DND-41 (cell line): ENCODE measurements at regions not wholly inside any gene's neighbourhood (a gene's known extent, or its start where the extent isn't known, plus 50 kb on each side); places are given as distances from the start of the nearest gene placed in this dataset.

Source experiments
- ATAC-seq: fragments of 200-7000 bp; cut with Tn5 transposase; 3 replicates; pipeline ENCODE4 v1.9.1; 2021; ENCODE audit warnings: low read depth; ENCODE audit not compliant: insufficient read depth
- DNase-seq: peaks from one replicate; pipeline ENCODE4 v3.0.0-alpha.2; 2020
- H2AFZ ChIP-seq: 2 replicates; pipeline ENCODE4 v1.6.0; 2012; ENCODE audit warnings: low read depth, low read length
- H3K27ac ChIP-seq: 2 replicates; pipeline ENCODE4 v1.5.1; 2012; ENCODE audit warnings: low read length, inconsistent platforms
- H3K27me3 ChIP-seq: fragments of 200-600 bp; sonication (generic); 2 replicates; pipeline ENCODE4 v1.6.0; 2012; ENCODE audit warnings: low read length, mild to moderate bottlenecking, inconsistent platforms; ENCODE audit not compliant: insufficient read depth, poor library complexity
- H3K36me3 ChIP-seq: 2 replicates; pipeline ENCODE4 v1.5.1; 2012; ENCODE audit warnings: low read length, inconsistent platforms; ENCODE audit not compliant: insufficient read depth
- H3K4me1 ChIP-seq: 2 replicates; pipeline ENCODE4 v1.5.1; 2012; ENCODE audit warnings: mild to moderate bottlenecking, low read length; ENCODE audit not compliant: insufficient read depth
- H3K4me2 ChIP-seq: 2 replicates; pipeline ENCODE4 v1.6.0; 2012; ENCODE audit warnings: mild to moderate bottlenecking, moderate library complexity, low read length, inconsistent platforms; ENCODE audit not compliant: insufficient read depth
- H3K4me3 ChIP-seq, 2 experiments: fragments of 200-600 bp in 1 of 2; shearing (Covaris generic) in 1 of 2; 2 replicates each; pipeline ENCODE4 v1.5.1; 2012 to 2016; ENCODE audit warnings: inconsistent platforms in 2 of 2, low read length in 2 of 2, mild to moderate bottlenecking in 2 of 2, low read depth in 1 of 2, moderate library complexity in 1 of 2
- H3K79me2 ChIP-seq: 2 replicates; pipeline ENCODE4 v1.6.0; 2012; ENCODE audit warnings: low read length, inconsistent platforms; ENCODE audit not compliant: insufficient read depth
- H3K9ac ChIP-seq: 2 replicates; pipeline ENCODE4 v1.6.0; 2012; ENCODE audit warnings: low read depth, mild to moderate bottlenecking, inconsistent platforms, low read length, moderate library complexity
- H3K9me3 ChIP-seq: 2 replicates; pipeline ENCODE4 v1.5.1; 2012; ENCODE audit warnings: low read length, moderate library complexity, mild to moderate bottlenecking, inconsistent platforms; ENCODE audit not compliant: insufficient read depth, severe bottlenecking
- H4K20me1 ChIP-seq: 2 replicates; pipeline ENCODE4 v1.6.0; 2012; ENCODE audit warnings: low read length; ENCODE audit not compliant: insufficient read depth
- EZH2 ChIP-seq: IDR thresholded peaks from 3 replicates; pipeline ENCODE4 v1.6.1; 2012; ENCODE audit warnings: borderline replicate concordance, low read depth, mild to moderate bottlenecking, moderate library complexity, low read length, inconsistent platforms; ENCODE audit not compliant: severe bottlenecking
- TF ChIP-seq, protein P1 (sequence below): IDR thresholded peaks from 2 replicates; pipeline ENCODE4 v1.5.1; 2012; ENCODE audit warnings: borderline replicate concordance, low read length, moderate library complexity, mild to moderate bottlenecking; ENCODE audit not compliant: poor library complexity, severe bottlenecking; ENCODE audit errors: extremely low read depth

DNA sequence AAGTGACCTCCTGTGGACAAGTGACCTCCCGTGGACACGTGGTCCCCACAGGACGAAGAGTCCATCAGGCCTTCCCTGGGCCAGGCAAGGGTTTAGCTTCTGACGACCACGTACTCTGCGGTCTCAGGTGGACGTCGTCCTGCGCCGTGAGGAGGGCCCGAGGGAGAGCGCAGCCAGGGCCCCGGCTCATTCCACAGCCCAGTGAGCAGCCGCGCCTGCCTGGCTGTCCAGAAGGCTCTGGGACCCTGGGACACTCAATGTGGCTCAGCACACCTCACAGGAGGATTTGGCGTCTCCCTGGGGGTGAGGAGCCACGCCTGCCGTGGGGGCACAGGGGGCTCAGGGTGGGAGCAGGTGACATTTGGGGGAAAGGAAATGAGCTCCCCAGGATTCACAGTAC lies 64.4 kb upstream of the CFAP46 start:
- no peak overlapping the region for H3K27ac ChIP-seq
- no peaks in the 10 kb centered on the region for H3K9me3 ChIP-seq
- ATAC-seq (no peak), DNase-seq (no peak)
- no peaks in the 10 kb centered on the region; the same call in 1 of the 2 replicates for H4K20me1 ChIP-seq
- TF ChIP-seq EZH2: no peak
- TF ChIP-seq, protein P1, sequence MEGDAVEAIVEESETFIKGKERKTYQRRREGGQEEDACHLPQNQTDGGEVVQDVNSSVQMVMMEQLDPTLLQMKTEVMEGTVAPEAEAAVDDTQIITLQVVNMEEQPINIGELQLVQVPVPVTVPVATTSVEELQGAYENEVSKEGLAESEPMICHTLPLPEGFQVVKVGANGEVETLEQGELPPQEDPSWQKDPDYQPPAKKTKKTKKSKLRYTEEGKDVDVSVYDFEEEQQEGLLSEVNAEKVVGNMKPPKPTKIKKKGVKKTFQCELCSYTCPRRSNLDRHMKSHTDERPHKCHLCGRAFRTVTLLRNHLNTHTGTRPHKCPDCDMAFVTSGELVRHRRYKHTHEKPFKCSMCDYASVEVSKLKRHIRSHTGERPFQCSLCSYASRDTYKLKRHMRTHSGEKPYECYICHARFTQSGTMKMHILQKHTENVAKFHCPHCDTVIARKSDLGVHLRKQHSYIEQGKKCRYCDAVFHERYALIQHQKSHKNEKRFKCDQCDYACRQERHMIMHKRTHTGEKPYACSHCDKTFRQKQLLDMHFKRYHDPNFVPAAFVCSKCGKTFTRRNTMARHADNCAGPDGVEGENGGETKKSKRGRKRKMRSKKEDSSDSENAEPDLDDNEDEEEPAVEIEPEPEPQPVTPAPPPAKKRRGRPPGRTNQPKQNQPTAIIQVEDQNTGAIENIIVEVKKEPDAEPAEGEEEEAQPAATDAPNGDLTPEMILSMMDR: no peak
- no peak overlapping the region for H3K4me2 ChIP-seq
- peaks cover 6% of the 10 kb centered on the region for H3K27me3 ChIP-seq
- no peak overlapping the region for H3K9ac ChIP-seq
- H2AFZ ChIP-seq: no peak overlapping the region
- H3K36me3 ChIP-seq: no peaks in the 10 kb centered on the region
- H3K79me2 ChIP-seq: no peaks in the 10 kb centered on the region
- no peaks in the 10 kb centered on the region for H3K4me1 ChIP-seq
- no peak overlapping the region for H3K4me3 ChIP-seq

DNA sequence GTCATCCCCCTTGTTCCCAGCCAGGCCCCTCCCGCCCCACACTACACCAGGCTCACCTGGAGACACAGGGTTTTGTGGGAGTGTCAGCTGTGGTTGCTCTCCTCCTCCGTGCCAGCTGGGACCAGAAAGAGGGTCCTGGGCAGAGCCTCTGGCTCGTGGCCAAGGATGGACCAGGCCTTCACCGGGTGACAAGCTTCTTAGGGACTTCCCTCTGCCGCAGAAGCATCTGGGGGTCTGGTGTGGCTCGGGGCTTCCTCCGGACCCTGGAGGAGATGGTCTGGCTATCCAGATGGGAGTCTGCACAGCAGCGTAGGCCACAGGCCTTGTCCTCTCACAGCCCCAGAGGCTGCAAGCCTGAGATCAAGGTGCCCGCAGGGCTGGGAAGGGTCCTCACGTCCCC lies 63.8 kb upstream of the CFAP46 start:
- no peak overlapping the region for H3K4me2 ChIP-seq

DNA sequence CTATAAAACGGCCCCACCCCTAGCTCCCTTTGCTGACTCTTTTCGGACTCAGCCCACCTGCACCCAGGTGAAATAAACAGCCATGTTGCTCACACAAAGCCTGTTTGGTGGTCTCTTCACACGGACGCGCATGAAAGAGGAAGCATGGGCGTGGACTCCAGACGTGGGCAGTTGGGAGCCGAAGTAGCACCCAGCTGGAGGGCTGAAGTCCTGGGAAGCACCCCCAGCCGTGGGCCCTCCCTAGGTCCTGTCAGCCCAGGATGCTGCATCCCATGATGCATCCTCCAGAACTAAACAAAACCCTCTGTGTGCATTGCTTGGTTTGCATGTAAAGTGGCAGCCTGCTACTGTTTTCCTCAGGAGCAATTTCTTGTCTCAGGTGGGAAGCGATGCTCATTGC lies 62.1 kb upstream of the CFAP46 start:
- DNase-seq: no peak
- H3K36me3 ChIP-seq: no peaks in the 10 kb centered on the region
- H3K9me3 ChIP-seq: no peaks in the 10 kb centered on the region
- no peak for ATAC-seq
- H3K9ac ChIP-seq: no peak overlapping the region
- no peak overlapping the region for H2AFZ ChIP-seq
- no peak for TF ChIP-seq EZH2
- TF ChIP-seq, protein P1: no peak
- H3K79me2 ChIP-seq: no peaks in the 10 kb centered on the region
- H3K27me3 ChIP-seq: peaks cover 6% of the 10 kb centered on the region
- H4K20me1 ChIP-seq: no peaks in the 10 kb centered on the region; the same call in 1 of the 2 replicates
- no peak overlapping the region for H3K4me2 ChIP-seq
- H3K4me1 ChIP-seq: no peaks in the 10 kb centered on the region
- H3K4me3 ChIP-seq: no peak overlapping the region
- H3K27ac ChIP-seq: no peak overlapping the region

More for the DNA sequence above, 63.8 kb upstream of the CFAP46 start:
- no peak overlapping the region for H3K4me3 ChIP-seq
- TF ChIP-seq, protein P1: no peak
- TF ChIP-seq EZH2: no peak
- no peaks in the 10 kb centered on the region for H3K4me1 ChIP-seq
- no peaks in the 10 kb centered on the region for H3K9me3 ChIP-seq
- H2AFZ ChIP-seq: no peak overlapping the region
- ATAC-seq (no peak), DNase-seq (no peak)
- H3K9ac ChIP-seq: no peak overlapping the region
- H3K36me3 ChIP-seq: no peaks in the 10 kb centered on the region
- no peak overlapping the region for H3K27ac ChIP-seq
- H3K27me3 ChIP-seq: peaks cover 6% of the 10 kb centered on the region
- H3K79me2 ChIP-seq: no peaks in the 10 kb centered on the region
- no peaks in the 10 kb centered on the region; the same call in 1 of the 2 replicates for H4K20me1 ChIP-seq

DNA sequence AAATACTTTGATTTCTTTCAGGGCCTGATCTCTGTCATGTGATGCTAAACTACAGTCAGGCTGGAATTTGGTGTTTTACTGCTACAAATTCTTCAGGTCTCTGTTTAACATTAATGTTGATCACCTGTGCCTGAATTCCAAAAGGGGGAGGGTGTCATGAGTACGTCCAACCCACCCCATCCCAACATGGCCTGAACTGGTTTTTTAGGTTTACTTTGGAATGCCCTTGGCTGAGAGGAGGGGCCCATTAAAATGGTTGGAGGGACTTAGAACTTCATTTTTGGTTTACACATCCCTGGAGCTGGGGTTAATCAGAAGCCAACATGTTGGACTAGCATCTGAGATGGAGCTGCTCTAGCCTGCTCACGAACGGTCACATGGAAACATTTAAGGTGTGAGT lies 60.8 kb upstream of the CFAP46 start:
- TF ChIP-seq EZH2: no peak
- TF ChIP-seq, protein P1: no peak
- peaks cover 6% of the 10 kb centered on the region for H3K27me3 ChIP-seq
- no peak for DNase-seq

More for the DNA sequence above, 60.8 kb upstream of the CFAP46 start:
- Histone ChIP-seq H3K79me2 (no peaks in the 10 kb centered on the region), H3K4me3 (no peak overlapping the region), H3K4me2 (no peak overlapping the region), H2AFZ (no peak overlapping the region), H3K9ac (no peak overlapping the region), H3K36me3 (no peaks in the 10 kb centered on the region), H3K27ac (no peak overlapping the region), H3K4me1 (no peaks in the 10 kb centered on the region), H3K9me3 (no peaks in the 10 kb centered on the region), H4K20me1 (no peaks in the 10 kb centered on the region; the same call in 1 of the 2 replicates)
- no peak for ATAC-seq
